Astrocyte of the spinal cord (primary cell): ENCODE measurements at regions not wholly inside any gene's neighbourhood (a gene's known extent, or its start where the extent isn't known, plus 50 kb on each side); places are given as distances from the start of the nearest gene placed in this dataset.

Experiments
- DNase-seq: peaks from one replicate; pipeline ENCODE4 v3.0.0; 2011; ENCODE audit warnings: low read depth, low spot score
- H3K4me3 ChIP-seq: 2 replicates; pipeline ENCODE4 v1.5.1; 2011; ENCODE audit warnings: low read depth, mild to moderate bottlenecking, low read length, moderate library complexity
- CTCF ChIP-seq: IDR thresholded peaks from 2 replicates; pipeline ENCODE4 v1.5.1; 2012; ENCODE audit warnings: low read depth, mild to moderate bottlenecking, low read length, inconsistent platforms
- in situ Hi-C: cut with HindIII; loops from 2 replicates; pipeline ENCODE4 v1.10.0; 2017; ENCODE audit warnings: low sequenced_read_pairs

GRCh38 chr1:19011845-19012231 lies 55.4 kb upstream of the IFFO2 start:
- in situ Hi-C loops: no loop called here
- no peak for DNase-seq
- no peak overlapping the region for H3K4me3 ChIP-seq
- no peak for TF ChIP-seq CTCF

GRCh38 chr1:19010995-19011844 lies 54.7 kb upstream of the IFFO2 start:
- no peak overlapping the region for H3K4me3 ChIP-seq
- TF ChIP-seq CTCF: no peak
- peak; percentile 99 for DNase-seq
- in situ Hi-C loops: no loop called here

GRCh38 chr1:19010503-19010902 lies 54.0 kb upstream of the IFFO2 start:
- no peak overlapping the region for H3K4me3 ChIP-seq
- in situ Hi-C loops: no loop called here
- DNase-seq: no peak
- TF ChIP-seq CTCF: no peak

GRCh38 chr1:19009882-19010321 lies 53.4 kb upstream of the IFFO2 start:
- H3K4me3 ChIP-seq: no peak overlapping the region
- in situ Hi-C loops: no loop called here
- TF ChIP-seq CTCF: no peak
- DNase-seq: peak; percentile 81

- no peak overlapping the region for H3K4me3 ChIP-seq
- in situ Hi-C loops: no loop called here
- no peak for DNase-seq
- TF ChIP-seq CTCF: no peak
Observed at GRCh38 chr1:19009126-19009881, 52.8 kb upstream of the IFFO2 start.

GRCh38 chr1:19007491-19008441 lies 51.3 kb upstream of the IFFO2 start:
- in situ Hi-C loops: no loop called here
- no peak for DNase-seq
- no peak overlapping the region for H3K4me3 ChIP-seq
- no peak for TF ChIP-seq CTCF
